ENCODE measurements at regions not wholly inside any gene's neighbourhood (a gene's known extent, or its start where the extent isn't known, plus 50 kb on each side); places are given as distances from the start of the nearest gene placed in this dataset.

GRCh38 chr2:6652251-6652650, 213.5 kb downstream of the CMPK2 start:
- no peak overlapping the region for H3K4me3 ChIP-seq (ENCODE audit: low read depth, low read length)

GRCh38 chr2:6653281-6653750, 212.4 kb downstream of the CMPK2 start:
- DNase-seq (ENCODE audit: low read depth): no peak
- no peak overlapping the region for H3K4me3 ChIP-seq (ENCODE audit: low read depth, low read length)
- no peak for TF ChIP-seq CTCF (IDR thresholded peaks at IDR 0.05; ENCODE audit: low read depth, low read length, missing control alignments)

More at GRCh38 chr2:6652251-6652650, 213.5 kb downstream of the CMPK2 start:
- no peak for TF ChIP-seq CTCF (IDR thresholded peaks at IDR 0.05; ENCODE audit: low read depth, low read length, missing control alignments)
- DNase-seq (ENCODE audit: low read depth): no peak

GRCh38 chr2:6654279-6654678, 211.4 kb downstream of the CMPK2 start:
- TF ChIP-seq CTCF (IDR thresholded peaks at IDR 0.05; ENCODE audit: low read depth, low read length, missing control alignments): no peak
- no peak for DNase-seq (ENCODE audit: low read depth)
- H3K4me3 ChIP-seq (ENCODE audit: low read depth, low read length): no peak overlapping the region

GRCh38 chr2:6656633-6657032, 209.1 kb downstream of the CMPK2 start:
- no peak overlapping the region for H3K4me3 ChIP-seq (ENCODE audit: low read depth, low read length)
- TF ChIP-seq CTCF (IDR thresholded peaks at IDR 0.05; ENCODE audit: low read depth, low read length, missing control alignments): no peak
- DNase-seq (ENCODE audit: low read depth): no peak

- no peak for TF ChIP-seq CTCF (IDR thresholded peaks at IDR 0.05; ENCODE audit: low read depth, low read length, missing control alignments)
- DNase-seq (ENCODE audit: low read depth): no peak
- H3K4me3 ChIP-seq (ENCODE audit: low read depth, low read length): no peak overlapping the region
These were observed 208.6 kb downstream of the CMPK2 start for GRCh38 chr2:6657136-6657535.

- DNase-seq (ENCODE audit: low read depth): no peak
- no peak overlapping the region for H3K4me3 ChIP-seq (ENCODE audit: low read depth, low read length)
These were observed 207.9 kb downstream of the CMPK2 start for GRCh38 chr2:6657855-6658254.

More at GRCh38 chr2:6657855-6658254, 207.9 kb downstream of the CMPK2 start:
- no peak for TF ChIP-seq CTCF (IDR thresholded peaks at IDR 0.05; ENCODE audit: low read depth, low read length, missing control alignments)

All from GM12864 (cell line).